NOMO-1 treated with DMSO at 0.1 percent for 48 hours (cell line): ENCODE measurements at regions not wholly inside any gene's neighbourhood (a gene's known extent, or its start where the extent isn't known, plus 50 kb on each side); places are given as distances from the start of the nearest gene placed in this dataset.
"Not testable (repeated sequence)": the region's sequence is repeated elsewhere in the genome, so short reads cannot be mapped to it uniquely, and the experiment has no call there.

ENCODE experiments used
- DNase-seq: peaks from one replicate; lab custom pipeline; 2025; ENCODE audit not compliant: unreplicated experiment; lab: John Stamatoyannopoulos, UW

DNA sequence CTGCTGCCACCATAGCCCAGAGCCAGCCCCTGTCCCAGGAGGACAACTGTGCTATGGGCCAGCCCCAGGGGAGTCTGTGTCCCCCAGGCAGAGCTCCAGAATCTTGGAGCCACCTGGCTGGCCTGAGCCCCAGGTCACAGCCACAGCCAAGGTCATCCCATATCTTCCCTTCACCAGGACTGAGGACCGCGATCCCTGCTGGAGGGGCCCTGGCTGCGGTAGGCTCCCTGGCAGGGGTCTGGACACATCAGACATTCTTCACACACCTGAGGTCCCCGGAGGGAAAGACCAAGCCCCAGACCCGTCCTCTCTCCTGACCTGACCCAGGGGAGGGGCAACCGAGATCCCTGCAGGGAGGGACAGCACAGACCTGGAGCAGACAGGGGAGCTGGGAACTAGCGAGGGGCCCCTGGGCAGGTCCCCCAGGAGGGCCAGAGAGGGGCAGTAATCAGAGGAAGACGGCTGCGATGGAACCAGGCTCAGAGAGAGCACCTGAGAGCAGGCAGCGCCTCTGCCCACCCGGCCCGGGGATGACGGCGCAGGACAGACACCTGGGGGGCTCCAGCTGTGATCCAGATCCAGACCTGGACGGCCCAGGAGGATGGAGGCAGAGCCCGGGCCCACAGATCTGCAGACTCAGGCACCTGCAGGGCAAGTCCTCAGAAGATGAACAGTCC lies 103.2 kb upstream of the EIF5 start:
- DNase-seq: no peak

DNA sequence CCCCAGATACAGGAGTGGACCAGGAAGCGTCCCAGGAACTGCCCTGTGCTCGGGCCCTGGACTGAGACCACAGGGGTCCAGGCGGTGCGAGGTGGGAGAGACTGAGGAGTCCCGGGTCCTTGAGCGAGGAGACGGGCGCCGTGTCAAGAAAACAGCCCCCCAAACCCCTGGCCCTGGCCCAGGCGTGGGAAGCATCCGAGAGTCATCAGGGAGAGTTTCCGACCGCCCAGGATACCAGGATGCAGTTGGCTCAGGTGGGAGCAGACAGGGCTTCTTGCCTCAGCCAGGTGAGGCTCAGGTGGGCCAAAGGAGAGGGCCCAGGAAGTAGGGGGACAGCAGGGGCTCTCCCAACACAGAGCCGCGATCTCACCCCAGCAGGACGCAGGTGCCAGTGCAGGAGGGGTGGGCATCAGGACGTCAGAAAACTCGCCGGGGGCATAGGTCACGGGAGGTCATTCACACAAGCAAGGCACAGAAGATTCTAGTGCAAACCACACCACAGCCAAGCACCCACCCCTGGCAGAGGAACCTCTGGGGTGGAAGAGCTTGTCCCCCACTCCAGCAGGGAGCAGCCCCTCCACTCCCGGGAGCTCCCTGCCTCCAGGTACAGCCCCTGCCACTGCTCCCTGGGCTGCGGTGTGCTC lies 102.5 kb upstream of the EIF5 start:
- DNase-seq: no peak

DNA sequence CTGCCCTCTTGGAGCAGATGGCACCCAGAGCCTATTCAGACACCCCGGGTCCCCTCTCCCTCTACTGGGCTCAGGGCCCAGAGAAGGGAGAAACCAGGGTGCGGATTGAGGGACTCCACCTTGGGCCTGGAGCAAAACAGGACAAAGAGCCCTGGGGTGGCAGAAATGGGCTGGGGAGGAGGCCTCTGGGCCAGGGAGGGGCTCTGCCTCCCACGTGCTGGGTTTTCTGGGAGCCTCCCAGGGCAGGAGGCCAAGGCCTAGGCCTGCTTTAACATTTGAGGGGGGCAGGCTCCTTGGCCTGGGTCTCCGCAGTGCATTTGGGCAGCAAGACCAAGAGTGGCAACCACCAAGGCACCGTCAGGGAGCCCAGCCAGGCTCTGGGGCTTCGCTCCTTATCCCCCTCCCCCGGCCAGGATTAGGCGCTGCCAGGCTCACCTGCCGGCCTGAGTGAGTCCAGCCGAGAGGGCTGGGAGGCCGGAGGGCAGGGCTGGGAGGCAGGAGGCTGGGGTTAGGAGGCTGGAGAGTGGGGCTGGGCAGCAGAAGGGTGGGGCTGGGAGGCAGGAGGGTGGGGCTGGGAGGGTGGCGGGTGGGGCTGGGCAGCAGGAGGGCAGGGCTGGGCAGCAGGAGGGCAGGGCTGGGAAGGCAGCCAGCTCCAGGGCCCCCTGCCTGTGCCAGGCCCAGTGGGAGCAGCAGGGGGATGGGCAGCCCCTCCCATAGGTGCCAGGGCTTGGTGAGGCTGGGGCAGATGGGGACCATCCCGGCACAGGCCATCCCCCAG lies 101.8 kb upstream of the EIF5 start:
- DNase-seq: no peak

DNA sequence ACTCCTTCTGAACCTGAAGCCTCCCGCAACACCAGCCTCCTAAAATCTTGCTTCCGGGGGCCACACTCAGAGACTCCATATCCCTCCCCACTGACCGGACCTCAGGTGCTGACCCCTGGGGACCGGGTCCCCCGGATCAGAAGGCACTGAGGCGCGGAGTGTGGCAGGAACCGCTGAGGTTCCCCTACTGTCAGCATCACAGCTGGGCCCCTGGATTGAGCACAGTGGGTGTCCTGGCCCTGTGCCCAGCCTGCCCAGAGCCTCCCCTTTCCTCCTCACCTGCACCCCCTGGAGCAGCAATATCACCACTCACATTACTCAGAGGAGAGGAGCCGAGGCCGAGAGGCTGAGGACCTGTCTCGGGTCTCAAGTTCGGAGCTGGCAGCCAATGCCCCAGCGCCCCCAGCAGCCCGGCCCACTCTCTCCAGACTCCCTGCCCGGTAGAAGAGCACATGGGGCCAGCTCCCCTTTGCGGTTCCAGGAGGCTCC lies 101.2 kb upstream of the EIF5 start:
- DNase-seq: no peak

DNA sequence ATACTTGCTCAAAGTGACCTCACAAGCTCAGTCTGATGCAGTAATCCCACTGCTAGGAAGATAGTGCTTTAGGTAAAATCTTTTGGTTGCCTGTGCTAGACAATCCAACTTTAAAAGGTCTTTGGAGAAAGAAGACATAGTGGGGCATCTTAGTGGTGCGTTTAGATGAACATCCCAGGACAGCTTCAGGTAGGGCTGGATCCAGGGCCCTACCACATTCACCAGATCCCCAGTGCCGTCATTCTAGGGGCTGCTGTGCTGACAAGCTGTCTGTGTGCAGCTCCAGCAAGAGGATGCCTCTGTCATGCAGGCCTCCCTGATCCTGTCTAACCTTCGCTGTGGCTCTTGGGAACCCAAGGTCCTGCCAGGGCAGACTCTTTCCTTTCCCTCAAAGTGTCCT lies 100.7 kb upstream of the EIF5 start:
- no peak for DNase-seq

DNA sequence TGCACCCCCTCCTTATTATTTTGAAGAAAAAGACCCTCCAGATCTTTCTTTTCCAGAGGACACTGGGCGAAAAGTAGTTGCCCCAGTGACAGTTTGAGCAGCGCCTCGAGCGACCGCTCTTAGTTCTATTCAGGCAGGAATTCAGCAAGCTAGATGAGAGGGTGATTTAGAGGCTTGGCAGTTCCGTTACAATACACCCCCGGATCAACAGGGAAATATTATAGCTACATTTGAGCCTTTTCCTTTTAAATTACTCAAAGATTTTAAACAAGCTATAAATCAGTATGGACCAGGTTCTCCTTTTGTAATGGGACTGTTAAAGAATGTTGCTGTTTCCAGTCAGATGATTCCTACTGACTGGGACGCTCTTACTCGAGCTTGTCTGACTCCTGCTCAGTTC lies 99.2 kb upstream of the EIF5 start:
- DNase-seq: not testable (repeated sequence)

DNA sequence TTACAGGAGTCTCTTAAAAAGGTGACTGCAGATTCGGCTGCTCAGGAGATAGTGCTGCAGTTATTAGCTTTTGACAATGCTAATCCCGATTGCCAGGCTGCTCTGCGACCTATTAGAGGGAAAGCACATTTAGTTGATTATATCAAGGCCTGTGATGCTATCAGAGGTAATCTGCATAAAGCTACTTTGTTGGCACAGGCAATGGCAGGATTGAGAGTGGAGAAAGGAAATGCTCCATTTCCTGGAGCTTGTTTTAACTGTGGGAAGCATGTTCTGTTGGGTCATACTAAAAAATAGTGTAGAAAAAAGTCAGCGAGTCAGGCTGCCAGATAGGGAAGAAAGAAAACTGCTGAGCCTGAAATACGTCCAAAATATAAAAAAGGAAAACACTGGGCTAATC lies 98.5 kb upstream of the EIF5 start:
- DNase-seq: not testable (repeated sequence)

DNA sequence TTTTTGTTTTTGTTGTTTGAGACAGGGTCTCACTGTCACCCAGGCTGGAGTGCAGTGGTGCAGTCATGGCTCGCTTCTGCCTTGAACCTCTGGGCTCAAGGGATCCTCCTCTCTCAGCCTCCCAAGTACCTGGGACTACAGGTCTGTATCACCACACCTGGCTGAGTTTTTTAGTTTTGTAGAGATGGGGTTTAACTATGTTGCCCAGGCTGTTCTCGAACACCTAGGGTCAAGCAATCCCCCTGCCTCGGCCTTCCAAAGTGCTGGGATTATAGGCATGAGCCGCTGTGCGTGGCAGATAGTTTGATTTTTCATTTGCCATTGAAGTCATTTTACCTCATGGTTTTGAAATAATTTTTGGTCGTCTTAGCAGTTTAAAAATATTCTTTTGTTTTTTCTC lies 94.3 kb upstream of the EIF5 start:
- no peak for DNase-seq

DNA sequence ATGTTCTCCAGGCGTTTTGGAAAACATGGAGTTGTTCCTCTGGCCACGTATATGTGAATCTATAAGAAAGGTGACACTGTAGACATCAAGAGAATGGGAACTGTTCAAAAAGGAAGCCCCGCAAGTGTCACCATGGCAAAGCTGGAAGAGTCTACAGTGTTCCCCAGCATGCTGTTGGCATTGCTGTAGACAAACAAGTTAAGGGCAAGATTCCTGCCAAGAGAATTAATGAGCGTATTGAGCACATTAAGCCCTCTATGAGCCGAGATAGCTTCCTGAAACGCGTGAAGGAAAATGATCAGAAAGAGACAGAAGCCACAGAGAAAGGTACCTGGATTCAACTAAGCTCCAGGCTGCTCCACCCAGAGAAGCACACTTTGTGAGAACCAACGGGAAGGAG lies 92.5 kb upstream of the EIF5 start:
- no peak for DNase-seq

DNA sequence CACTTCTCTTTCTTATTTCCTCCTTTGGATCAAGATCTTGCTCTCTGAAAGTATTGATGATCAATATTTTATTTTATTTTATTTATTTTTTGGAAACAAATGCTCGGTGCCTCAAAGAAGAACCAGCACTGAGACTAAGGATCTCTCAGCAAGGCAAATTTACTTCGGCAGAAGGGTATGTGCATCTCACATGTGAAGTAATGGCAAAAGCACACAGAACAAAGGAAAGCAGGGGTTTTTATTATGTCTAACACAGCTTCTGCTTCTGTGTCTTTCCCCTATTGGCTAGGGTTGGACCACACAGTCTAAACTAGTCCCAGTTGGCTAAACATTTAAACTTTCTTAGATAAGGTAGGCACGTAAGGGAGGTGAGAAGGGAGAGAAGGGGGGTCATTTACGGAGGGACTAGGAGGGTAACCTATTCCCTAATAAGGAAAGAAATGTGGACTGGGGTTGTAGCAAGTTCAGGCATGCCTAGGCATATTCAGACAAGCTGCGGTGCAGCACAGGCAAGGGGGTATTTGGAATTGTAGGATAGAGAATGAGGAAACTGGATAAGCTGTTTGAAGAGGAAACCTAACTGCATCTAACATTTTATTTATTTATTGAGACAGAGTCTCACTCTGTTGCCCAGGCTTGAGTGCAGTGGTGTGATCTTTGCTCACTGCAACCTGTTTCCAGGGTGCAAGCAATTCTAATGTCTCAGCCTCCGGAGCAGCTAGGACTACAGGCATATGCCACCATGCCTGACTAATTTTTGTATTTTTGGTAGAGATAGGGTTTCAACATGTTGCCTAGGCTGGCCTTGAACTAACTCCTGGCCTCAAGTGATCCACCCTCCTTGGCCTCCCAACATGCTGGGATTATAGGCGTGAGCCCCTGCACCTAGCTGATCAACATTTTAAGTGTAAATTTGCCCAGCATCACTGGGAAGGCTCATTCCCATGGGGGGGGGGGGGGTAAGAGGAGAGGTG lies 90.0 kb upstream of the EIF5 start:
- DNase-seq: no peak

DNA sequence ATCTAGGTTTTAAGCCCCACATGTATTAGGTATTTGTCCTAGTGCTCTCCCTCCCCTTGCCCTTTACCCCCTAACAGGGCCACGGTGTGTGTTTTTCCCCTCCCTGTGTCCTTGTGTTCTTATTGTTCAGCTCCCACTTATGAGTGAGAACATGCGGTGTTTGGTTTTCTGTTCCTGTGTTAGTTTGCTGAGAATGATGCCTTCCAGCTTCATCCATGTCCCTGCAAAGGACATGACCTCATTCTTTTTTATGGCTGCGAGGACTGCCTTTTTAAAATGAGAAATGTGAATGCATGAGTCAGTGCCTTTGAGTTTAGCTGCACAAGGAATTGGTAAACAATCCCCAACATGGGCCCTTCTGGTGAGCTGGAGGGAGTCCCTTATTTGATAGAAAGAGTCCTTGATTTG lies 88.4 kb upstream of the EIF5 start:
- DNase-seq: not testable (repeated sequence)

DNA sequence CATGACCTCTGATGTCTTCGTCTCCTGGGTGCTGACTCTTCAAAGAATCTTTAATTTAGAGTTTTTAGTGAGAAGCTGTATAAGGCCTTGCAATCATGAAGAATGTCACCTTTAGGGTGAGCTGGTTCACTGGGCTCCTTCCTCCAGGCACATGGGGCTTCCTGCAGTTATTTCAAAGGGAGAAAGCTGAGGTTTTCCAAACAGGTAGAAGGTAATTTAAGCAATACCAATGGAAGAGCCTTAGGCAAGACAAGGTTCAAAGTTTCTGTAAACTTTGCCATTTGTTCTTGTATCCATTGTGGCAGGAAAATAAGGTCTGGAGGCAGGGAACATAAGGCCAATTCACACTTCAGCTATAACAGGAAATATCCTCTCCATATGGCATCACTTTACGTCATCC lies 88.0 kb upstream of the EIF5 start:
- DNase-seq: no peak

DNA sequence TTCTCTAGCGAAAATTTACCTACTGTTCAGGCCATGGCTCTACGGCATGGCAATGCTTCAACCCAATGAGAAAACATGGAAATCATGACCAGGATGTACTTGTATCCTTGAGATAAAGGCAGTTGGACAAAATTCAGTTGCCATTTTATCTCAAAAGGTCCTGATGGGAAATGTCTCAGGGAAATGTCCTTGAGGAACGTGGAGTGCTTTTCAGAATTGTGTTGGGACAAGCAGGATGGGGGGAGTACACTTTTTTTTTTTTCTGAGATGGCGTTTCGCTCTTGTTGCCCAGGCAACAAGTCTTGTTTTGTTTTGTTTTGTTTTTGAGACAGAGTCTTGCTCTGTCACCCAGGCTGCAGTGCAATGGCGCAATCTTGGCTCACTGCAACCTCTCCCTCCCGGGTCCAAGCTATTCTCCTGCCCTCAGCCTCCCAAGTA lies 86.8 kb upstream of the EIF5 start:
- DNase-seq: no peak

DNA sequence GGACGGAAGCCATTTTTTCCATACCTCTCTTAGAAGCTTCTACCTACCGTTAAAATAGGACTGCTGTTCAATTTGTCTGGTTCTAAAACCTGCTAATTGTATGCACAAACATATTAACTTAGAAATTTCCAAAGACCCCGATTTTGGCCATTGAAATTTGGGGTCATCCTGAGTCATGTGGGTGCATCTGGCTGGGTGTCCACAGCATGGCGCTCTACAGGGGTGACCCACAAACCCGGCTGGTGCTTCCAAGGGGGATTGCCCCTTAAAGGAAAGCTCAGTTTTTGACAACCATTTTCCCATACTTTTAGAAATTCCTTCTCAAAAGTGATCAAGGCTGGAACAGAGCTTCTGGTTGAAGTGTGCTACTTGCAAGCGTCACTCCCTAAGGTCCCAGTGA lies 83.9 kb upstream of the EIF5 start:
- DNase-seq: no peak

DNA sequence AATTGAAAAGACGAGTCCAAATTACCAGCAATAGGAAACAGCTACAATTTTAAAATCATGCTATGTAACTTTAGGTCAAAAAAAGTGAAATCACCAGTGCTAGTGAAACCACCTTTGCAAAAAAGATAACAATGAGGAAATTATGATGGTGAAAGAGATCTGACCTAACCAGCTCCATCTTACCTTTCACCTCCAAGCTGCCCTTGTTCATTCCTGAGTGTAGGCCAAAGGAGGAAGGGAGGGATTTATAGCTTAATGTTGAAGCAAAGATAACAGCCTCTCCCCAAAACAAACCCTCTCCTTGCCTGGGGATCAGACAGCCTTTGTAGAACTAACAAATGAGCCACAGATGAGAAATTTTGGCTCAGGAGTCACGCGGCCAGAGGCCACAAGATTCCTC lies 83.2 kb upstream of the EIF5 start:
- no peak for DNase-seq

DNA sequence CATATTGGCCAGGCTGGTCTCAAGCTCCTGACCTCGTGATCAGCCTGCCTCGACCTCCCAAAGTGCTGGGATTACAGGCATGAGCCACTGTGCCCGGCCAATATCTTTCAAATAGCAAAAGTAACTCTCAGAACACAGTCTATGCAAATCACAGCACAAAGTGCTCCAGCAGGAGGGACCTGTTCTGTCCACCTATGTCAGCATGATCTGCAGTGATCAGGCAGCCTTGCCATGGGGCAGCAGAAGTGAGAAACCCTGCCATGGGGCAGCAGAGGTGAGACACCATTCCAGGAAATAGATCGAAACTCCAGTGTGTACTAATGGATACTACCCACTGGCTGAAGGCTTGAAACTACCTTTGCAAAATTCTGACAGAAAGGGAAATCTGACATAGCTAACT lies 78.5 kb upstream of the EIF5 start:
- no peak for DNase-seq

DNA sequence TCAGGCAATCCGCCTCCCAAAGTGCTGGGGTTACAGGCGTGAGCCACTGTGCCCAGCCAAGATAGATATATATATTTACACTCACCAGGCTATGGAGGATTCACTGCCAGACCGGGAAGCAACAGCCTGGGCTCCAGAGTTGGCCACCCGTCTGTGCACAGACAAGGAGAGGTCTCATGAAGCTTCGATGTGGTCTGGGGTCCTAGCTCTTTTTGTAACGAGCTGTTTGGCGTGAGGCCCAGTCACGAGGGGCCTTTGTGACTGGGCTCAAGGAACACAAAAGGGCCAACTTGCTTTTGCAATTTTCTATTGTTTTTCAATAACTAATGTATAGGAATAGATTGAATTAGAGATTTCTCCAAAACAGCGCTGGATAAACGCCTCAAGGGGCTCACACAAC lies 77.6 kb upstream of the EIF5 start:
- no peak for DNase-seq

DNA sequence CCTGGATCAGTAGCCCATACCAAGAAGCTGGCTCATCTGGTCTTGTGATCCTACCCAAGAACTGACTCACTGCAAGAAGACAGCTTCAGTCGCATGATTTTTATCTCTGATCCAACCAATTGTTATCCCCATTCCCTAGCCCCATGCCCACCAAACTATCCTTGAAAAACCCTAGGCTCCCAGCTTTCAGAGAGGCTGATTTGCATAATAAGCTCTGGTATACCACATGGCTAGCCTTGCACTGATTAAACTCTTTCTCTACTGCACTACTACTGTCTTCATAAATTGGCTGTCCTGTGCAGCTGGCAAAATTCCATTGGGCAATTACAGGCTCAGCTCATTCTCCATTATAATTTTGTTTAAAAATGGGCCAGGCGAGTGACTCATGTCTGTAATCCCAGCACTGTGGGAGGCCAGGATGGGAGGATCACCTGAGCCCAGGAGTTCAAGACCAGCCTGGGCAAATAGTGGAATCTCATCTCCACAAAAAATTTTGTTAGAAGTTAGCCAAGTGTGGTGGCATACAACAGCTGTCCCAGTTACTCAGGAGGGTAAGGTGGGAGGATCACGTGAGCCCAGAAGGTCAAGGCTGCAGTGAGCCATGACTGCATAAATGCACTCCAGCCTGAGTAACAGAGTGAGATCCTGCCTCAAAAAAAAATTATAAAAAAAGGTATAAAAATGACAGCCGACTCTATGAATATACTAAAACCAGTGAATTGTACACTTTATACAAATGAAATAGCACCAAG lies 76.7 kb upstream of the EIF5 start:
- DNase-seq: no peak

DNA sequence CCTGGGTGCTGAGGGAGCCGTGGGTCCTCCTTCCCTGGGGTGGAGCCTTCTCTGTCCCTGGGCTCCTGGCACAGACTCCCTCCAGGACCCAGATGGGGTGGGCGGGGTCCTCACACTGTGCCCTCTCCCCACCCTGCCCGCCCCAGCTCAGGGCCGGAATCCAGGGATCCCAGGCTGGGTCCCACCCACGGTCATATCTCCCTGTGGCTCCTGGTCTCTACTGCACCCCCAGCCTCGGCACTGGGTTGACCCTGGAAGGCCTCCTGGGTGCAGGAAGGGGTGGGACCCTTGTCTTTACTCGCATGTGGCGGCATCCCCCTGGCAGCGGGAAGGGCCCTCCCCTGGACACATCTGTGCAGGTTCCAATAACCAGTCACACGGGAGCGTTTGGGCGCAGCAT lies 75.8 kb upstream of the EIF5 start:
- DNase-seq: no peak

DNA sequence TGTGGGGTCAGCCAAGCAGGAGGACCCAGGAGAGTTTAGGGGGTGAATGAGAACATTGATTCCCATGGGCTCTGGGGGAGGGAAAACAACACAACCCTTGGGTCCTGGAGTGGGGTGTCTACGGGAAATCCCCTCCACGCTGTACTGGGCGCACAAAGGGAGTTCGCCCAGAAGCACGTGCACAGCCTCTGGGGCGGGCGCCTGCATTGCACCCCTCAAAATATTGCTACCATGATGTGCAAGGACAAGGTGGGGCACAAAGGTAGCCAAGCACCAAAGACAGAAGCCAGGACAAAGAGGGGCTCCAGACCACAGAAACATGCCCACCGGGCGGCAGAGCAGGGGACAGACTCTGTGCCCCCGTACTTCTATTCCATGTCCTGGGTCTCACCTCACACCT lies 74.9 kb upstream of the EIF5 start:
- DNase-seq: no peak
